NCI-H1930 (cell line): ENCODE measurements at regions not wholly inside any gene's neighbourhood (a gene's known extent, or its start where the extent isn't known, plus 50 kb on each side); places are given as distances from the start of the nearest gene placed in this dataset.

Experiments
- DNase-seq, 2 experiments: peaks; one replicate each; lab custom pipeline; 2025; lab: John Stamatoyannopoulos, UW

DNA sequence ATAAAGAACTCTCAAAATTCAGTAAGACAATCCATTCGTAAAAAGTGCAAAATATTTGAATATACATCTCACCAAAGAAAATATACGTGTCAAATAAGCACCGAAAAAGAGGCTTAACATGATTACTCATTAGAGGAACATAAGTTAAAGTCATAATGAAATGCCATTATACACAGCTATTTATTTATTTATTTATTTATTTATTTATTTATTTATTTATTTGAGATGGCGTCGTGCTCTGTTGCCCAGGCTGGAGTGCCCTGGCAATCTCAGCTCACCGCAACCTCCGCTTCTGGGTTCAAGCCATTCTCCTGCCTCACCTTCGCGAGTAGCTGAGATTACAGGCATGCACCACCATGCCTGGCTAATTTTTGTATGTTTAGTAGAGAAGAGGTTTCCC, 203.6 kb upstream of the UBASH3B start:
- DNase-seq = no peak

- no peak for DNase-seq
Measured at GRCh38 chr11:122441666-122442035, 213.9 kb upstream of the UBASH3B start.

DNA sequence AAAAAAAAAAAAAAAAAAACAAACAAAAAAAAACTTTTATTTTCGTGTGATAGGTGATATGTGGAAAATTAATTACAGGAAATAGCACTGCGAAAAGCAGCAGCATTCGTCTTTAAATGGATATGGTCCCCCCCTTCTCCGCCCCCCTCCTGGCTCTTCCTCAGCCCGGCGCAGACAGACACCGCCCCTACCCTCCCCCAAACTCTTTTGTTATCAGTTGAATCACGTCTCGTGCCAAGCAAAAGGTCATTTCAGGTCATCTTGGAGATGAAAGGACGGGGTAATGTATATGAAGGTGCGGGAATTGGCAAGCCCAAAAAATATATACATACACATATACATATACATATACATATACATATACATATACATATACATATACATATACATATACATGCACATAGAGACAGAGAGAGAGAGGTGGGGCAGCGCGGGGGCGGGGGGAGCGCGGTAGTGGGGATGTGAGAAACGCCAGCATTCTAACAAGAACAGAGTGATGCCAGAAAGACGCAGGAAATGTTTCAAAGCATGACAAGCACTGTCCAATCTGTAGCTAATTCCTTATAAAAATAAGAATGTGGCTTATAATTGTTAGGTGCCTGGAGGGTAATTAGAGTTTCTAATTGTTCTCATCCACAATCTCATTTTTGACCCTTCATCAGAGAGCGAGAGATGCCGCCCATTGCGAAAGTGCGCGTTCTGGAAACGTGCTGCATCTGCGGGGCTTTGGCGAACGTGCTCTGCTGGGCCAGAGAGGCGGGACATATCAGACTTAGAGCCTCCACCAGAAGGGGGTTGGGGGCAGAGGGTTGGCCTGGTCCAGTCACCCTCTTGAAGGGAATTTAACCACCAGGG, 214.5 kb upstream of the UBASH3B start:
- no peak for DNase-seq

GRCh38 chr11:122439866-122440810, 215.4 kb upstream of the UBASH3B start:
- DNase-seq = no peak

- DNase-seq = no peak
Measured at GRCh38 chr11:122436188-122436555, 219.3 kb upstream of the UBASH3B start.

DNA sequence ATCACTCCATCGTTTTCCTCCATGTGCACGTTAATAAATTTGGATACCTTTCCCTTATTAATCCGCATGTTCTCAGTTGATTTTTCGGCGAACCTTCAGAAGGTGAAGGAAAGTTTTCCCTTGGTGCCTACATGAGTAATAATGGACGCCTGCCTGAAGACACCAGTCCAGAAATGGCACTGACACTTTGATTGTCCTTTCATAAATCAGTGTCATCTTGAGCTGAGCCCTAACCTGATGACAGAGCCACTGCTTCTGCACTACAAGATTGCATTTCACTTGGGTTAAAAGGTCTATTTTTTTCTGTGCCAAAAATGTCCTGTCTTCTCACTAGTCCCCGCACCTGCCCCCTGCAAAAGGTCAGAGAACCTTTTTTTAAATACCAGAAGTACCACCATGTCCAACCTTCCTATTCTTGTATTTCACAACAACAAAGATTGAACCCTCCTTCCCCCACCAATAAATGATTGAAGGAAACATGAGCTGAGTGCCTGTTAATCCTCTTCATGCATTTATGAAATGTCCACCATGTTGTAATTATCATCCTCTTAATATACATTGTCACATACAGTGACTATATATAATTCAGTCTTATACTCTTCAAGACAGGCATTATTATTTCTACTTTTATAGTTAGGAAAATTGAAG, 219.9 kb upstream of the UBASH3B start:
- no peak for DNase-seq

- DNase-seq = no peak
Measured at GRCh38 chr11:122434786-122435185, 220.7 kb upstream of the UBASH3B start.

DNA sequence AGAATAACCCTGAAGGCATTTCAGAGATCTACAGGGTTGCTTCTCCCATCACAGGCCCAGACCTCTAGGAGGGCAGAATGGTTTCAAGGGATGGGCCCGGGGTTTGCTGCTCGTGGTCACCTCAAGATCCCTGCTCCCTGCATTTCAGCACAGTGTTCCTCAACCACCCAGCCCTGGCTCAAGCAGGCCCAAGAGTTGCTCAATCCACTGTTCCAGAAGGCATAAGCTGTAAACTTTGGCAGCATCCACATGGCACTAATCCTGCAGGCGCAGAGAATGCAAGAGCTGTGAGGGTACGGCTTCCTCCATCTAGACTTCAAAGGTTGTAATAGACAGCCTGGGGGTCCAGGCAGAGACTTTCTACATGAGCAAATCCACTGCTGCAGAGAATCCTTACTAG, 225.0 kb upstream of the UBASH3B start:
- no peak for DNase-seq

DNA sequence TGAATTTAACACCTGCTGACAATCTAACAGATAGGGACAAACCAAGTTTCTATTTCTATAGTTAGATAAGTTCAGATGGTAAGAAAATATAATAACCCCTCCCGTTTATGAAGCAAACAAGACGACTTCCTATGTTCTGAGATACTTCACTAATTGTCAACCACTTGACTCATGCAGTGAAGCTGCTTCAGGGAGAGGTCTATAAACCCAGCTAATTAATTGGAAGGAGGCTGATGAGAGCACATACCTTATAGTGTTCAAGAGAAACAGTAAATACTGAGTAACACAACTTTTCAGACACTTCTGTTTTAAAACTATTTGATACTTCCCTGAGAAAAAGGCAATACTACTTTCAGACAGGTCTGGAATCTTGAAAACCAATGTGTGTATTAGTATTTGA, 229.4 kb upstream of the UBASH3B start:
- DNase-seq = no peak

- DNase-seq = no peak
Measured at GRCh38 chr11:122424636-122425035, 230.9 kb upstream of the UBASH3B start.

DNA sequence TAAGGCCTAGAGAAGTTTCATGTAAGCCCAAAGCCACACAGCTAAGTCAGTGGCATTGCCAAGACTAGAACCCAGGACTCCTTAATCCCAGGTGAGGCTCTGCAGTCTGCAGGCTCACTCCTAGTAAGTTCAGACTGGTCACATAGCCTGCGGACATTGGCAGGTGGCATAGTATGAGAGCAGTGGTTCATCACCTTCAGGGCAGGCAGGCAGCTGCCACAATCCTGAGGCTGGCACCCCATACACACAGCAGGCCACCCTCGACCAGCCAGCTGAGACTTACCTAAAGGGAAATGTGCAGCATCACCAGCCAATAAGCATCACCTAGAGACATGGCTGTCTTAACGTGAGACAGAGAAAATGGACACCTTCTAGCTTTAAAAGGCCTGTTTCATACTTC, 231.6 kb upstream of the UBASH3B start:
- no peak for DNase-seq

GRCh38 chr11:122423273-122423672, 232.2 kb upstream of the UBASH3B start:
- no peak for DNase-seq

DNA sequence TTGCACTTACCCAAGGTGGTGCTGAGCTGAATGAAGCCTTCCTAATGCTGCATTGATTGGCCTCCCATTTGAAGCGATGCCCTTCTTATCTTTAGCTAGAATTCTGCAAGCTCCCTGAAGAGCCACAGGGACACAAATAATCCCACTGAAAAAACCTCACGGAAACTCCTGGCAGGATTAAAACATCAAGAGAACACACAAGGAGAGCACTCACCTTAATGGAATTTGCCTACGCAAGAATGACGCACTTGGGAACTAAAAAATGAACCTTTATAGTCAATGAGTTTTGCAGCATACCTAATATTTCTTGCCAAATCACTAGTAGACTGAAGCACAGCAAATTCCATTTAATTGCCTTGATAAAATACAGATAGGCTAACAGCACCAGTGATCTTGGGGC, 232.8 kb upstream of the UBASH3B start:
- no peak for DNase-seq

DNA sequence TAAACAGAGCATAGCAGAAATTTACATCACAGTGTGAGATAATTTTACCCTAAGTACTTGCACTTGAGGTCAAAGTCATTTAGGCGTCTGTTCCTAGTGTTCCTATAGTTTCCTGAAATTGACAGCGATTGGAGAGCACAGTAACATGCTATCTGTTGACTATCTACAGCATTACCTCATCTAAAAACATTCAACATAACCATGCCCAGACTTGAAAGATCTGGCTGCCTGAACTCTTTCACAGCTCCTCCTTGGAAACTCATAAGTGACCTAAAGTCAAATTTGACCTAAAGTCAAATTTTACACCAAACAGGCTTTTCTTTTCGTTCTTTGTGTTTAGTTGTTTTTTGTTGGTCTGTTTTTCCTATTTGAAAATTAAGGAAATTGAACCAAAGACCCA, 233.8 kb upstream of the UBASH3B start:
- DNase-seq = no peak

GRCh38 chr11:122418032-122418431, 237.5 kb upstream of the UBASH3B start:
- DNase-seq = no peak

- DNase-seq = no peak
Measured at GRCh38 chr11:122414406-122415018, 241.0 kb upstream of the UBASH3B start.

- no peak for DNase-seq
Measured at GRCh38 chr11:122413677-122414076, 241.8 kb upstream of the UBASH3B start.

- no peak for DNase-seq
Measured at GRCh38 chr11:122412581-122412980, 242.9 kb upstream of the UBASH3B start.

DNA sequence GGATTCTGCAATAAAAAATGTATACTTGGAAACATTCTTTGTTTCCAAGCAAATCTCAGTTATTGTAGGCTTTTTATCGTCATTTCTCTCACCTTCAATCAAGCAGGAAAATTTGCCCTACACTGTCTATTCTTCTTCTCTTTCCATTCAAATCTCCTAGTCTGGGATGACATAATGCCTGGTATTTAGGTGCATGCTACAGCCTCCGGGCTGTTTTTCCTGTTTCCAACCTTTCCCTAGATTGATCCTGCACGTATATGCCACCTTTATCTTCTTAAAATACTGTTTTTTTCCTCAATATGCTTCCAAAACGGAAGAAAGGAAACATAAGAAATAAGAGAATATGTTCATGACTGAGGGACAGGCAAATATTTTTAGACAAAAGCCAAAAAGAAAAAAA, 249.1 kb upstream of the UBASH3B start:
- DNase-seq = no peak

DNA sequence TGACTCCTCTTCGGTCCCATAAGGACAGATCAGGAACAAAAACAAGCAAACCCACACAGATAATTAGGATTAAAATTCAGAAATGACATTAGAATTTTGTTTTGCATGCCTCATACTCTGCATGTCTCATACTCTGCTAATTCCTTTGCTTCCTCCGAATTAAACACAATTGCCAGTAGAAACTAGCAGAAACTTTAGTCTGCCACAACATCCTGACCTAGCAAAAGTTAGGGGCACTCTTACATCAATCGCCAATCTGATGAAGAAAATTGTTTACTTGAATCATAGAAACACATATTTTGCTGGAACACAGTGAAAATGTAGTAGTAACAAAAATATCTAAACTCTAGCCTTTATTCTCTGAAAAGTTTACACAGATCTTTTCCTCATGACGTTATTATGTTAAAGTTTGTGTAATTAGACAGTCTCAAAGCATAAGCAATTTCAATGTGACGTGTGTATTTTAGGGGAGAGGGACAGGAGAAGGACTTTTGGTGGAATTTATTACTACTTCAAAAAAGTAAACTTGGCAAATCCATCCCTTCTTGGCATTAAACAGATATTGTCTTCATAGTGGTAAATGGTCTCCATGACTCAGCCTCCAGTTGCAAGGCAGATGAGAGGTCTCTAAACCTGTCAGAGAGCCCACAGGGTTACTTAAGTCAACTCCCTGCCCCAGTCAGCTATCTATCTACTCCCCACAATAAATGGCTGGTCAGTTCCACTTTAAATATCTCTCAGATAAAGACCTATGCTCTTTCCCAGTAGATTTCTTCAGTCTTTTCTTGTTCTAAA, 249.8 kb upstream of the UBASH3B start:
- DNase-seq = no peak

DNA sequence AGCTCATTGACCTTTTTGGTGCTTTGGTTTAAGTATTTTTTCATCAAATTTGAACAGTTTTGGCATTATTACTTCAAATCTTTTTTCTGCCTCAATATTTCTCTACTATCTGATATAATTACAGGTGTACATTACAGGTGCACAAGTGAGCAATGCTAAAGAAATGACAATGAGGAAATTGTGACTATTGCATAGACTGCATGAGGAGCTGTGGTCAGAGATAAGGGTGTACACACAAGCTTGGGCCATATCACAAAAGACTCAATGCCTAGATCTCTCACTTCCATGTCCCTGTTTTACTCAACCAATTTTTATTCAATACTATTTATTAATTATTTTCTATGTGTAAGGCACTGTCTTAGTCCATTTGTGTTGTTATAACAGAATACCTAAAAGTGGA, 251.0 kb upstream of the UBASH3B start:
- DNase-seq = no peak
